ENCODE measurements at regions not wholly inside any gene's neighbourhood (a gene's known extent, or its start where the extent isn't known, plus 50 kb on each side); places are given as distances from the start of the nearest gene placed in this dataset.

DNA sequence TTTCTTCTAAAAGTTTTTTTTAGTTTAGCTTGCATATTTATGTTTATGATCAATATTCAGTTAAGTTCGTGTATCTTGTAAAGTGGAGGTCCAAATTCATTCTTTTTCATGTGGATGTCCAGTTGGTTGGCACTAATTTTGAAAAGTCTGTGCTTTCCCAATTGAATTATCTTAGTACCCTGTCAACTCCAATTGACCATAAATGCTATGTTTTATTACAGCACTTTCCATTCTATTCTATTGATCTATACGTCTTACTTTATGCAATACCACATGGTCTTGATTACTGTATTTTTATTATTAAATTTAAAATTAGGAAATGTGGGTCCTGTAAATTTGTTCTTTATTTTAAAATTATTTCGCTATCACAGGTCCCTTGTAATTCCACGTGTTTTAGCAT is 837.6 kb upstream of the SLC10A2 start:
- Histone ChIP-seq H3K4me2 (ENCODE audit: low read length) (no peak overlapping the region), H3K27ac (ENCODE audit: low read depth, low read length) (no peak overlapping the region), H3K4me3 (ENCODE audit: low read length) (no peak overlapping the region), H3K36me3 (ENCODE audit: control insufficient read depth, low read length) (no peaks in the 10 kb centered on the region), H3F3A (ENCODE audit: control insufficient read depth, insufficient read depth) (no peaks in the 10 kb centered on the region), H3K9me3 (ENCODE audit: control insufficient read depth, insufficient read depth, low read length) (no peaks in the 10 kb centered on the region), H3K79me2 (ENCODE audit: control insufficient read depth, low read length) (no peaks in the 10 kb centered on the region), H4K20me1 (ENCODE audit: control insufficient read depth, insufficient read depth, low read depth, low read length) (no peaks in the 10 kb centered on the region), H3K4me1 (ENCODE audit: control insufficient read depth, low read length) (no peaks in the 10 kb centered on the region), H3K9me2 (replicated peaks; ENCODE audit: control insufficient read depth, low read length) (no peaks in the 10 kb centered on the region), H3K27me3 (ENCODE audit: control insufficient read depth, low read length) (no peaks in the 10 kb centered on the region)
- TF ChIP-seq, protein P1, sequence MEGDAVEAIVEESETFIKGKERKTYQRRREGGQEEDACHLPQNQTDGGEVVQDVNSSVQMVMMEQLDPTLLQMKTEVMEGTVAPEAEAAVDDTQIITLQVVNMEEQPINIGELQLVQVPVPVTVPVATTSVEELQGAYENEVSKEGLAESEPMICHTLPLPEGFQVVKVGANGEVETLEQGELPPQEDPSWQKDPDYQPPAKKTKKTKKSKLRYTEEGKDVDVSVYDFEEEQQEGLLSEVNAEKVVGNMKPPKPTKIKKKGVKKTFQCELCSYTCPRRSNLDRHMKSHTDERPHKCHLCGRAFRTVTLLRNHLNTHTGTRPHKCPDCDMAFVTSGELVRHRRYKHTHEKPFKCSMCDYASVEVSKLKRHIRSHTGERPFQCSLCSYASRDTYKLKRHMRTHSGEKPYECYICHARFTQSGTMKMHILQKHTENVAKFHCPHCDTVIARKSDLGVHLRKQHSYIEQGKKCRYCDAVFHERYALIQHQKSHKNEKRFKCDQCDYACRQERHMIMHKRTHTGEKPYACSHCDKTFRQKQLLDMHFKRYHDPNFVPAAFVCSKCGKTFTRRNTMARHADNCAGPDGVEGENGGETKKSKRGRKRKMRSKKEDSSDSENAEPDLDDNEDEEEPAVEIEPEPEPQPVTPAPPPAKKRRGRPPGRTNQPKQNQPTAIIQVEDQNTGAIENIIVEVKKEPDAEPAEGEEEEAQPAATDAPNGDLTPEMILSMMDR (IDR thresholded peaks at IDR 0.05; ENCODE audit: low read depth, low read length, poor library complexity, severe bottlenecking), result no peak

DNA sequence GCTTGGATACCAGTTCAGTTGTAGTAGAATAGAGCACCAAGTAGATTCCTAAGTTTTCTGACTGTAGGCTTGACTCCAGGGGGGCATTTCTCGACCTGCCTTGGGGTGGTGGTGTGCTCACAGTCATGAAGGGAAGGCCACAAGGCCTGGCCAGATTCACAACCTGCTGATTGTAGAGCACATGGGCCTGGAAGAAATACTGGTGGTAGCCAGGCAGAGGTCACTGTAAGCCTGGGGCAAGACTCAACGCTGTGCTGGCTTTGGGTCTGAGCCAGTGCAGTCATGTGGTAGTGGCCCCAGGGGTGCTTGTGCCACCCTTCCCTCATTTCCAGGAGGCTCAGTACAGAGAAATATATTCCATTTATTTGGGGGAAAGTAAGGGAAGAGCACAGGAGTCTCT is 832.3 kb upstream of the SLC10A2 start:
- H3K36me3 ChIP-seq (ENCODE audit: control insufficient read depth, low read length), result no peaks in the 10 kb centered on the region
- H3F3A ChIP-seq (ENCODE audit: control insufficient read depth, insufficient read depth), result no peaks in the 10 kb centered on the region
- no peaks in the 10 kb centered on the region for H4K20me1 ChIP-seq (ENCODE audit: control insufficient read depth, insufficient read depth, low read depth, low read length)
- H3K79me2 ChIP-seq (ENCODE audit: control insufficient read depth, low read length), result no peaks in the 10 kb centered on the region
- no peak overlapping the region for H3K27ac ChIP-seq (ENCODE audit: low read depth, low read length)
- H3K9me2 ChIP-seq (replicated peaks; ENCODE audit: control insufficient read depth, low read length), result no peaks in the 10 kb centered on the region
- TF ChIP-seq, protein P1 (IDR thresholded peaks at IDR 0.05; ENCODE audit: low read depth, low read length, poor library complexity, severe bottlenecking), result no peak
- no peak for TF ChIP-seq EZH2phosphoT487 (IDR thresholded peaks at IDR 0.05; ENCODE audit: borderline replicate concordance, low read length)
- no peak overlapping the region for H3K4me3 ChIP-seq (ENCODE audit: low read length)
- H3K9me3 ChIP-seq (ENCODE audit: control insufficient read depth, insufficient read depth, low read length), result no peaks in the 10 kb centered on the region
- H3K4me1 ChIP-seq (ENCODE audit: control insufficient read depth, low read length), result no peaks in the 10 kb centered on the region
- no peak overlapping the region for H3K4me2 ChIP-seq (ENCODE audit: low read length)
- no peaks in the 10 kb centered on the region for H3K27me3 ChIP-seq (ENCODE audit: control insufficient read depth, low read length)

DNA sequence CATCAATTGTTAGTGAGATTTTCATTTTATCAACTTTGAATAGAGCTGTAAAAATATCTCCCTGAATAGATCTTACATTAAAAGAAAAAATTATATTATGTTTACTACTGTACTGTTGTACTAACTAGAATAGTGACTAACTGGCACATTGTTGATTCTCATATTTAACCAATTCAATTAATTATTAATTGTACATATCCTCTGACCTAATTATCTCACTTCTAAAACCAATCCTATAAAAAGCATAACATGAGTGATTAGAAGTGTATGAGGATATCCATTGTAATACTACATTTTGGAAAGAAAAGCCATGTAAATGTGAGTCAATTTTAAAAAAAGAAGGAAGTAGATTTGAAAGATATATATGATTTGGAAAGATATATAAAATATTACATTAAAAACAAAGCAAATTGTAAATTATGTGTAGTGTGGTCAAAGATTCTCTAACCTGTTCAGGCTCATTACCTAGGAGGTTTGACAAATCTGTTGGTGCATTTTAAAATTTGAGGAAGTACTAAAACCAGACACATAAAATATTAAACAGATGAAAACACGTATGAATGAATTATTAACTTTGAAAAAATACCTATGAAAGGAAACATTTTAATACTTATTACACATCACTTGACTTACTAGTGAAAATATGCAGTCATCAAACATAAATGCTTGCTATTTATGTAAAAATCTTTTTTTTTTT is 829.8 kb upstream of the SLC10A2 start:
- no peaks in the 10 kb centered on the region for H3K4me1 ChIP-seq (ENCODE audit: control insufficient read depth, low read length)
- H3K4me2 ChIP-seq (ENCODE audit: low read length), result no peak overlapping the region
- H4K20me1 ChIP-seq (ENCODE audit: control insufficient read depth, insufficient read depth, low read depth, low read length), result no peaks in the 10 kb centered on the region
- H3K27ac ChIP-seq (ENCODE audit: low read depth, low read length), result no peak overlapping the region
- no peaks in the 10 kb centered on the region for H3K36me3 ChIP-seq (ENCODE audit: control insufficient read depth, low read length)
- H3F3A ChIP-seq (ENCODE audit: control insufficient read depth, insufficient read depth), result no peaks in the 10 kb centered on the region
- no peak overlapping the region for H3K4me3 ChIP-seq (ENCODE audit: low read length)
- no peaks in the 10 kb centered on the region for H3K27me3 ChIP-seq (ENCODE audit: control insufficient read depth, low read length)
- H3K9me2 ChIP-seq (replicated peaks; ENCODE audit: control insufficient read depth, low read length), result no peaks in the 10 kb centered on the region
- H3K79me2 ChIP-seq (ENCODE audit: control insufficient read depth, low read length), result no peaks in the 10 kb centered on the region
- TF ChIP-seq, protein P1 (IDR thresholded peaks at IDR 0.05; ENCODE audit: low read depth, low read length, poor library complexity, severe bottlenecking), result no peak
- TF ChIP-seq EZH2phosphoT487 (IDR thresholded peaks at IDR 0.05; ENCODE audit: borderline replicate concordance, low read length), result no peak
- H3K9me3 ChIP-seq (ENCODE audit: control insufficient read depth, insufficient read depth, low read length), result no peaks in the 10 kb centered on the region
